NCI-H2227 (cell line): ENCODE measurements at regions not wholly inside any gene's neighbourhood (a gene's known extent, or its start where the extent isn't known, plus 50 kb on each side); places are given as distances from the start of the nearest gene placed in this dataset.

Experiments
- DNase-seq: peaks from one replicate; lab custom pipeline; 2025; ENCODE audit not compliant: unreplicated experiment; lab: John Stamatoyannopoulos, UW

- DNase-seq, result no peak
Measured at GRCh38 chr20:11624704-11625103, 293.0 kb upstream of the BTBD3 start.

GRCh38 chr20:11626551-11626950 is 291.1 kb upstream of the BTBD3 start:
- DNase-seq, result no peak

GRCh38 chr20:11642866-11643265 is 274.8 kb upstream of the BTBD3 start:
- no peak for DNase-seq

GRCh38 chr20:11646359-11646758 is 271.3 kb upstream of the BTBD3 start:
- DNase-seq, result no peak

GRCh38 chr20:11650566-11650965 is 267.1 kb upstream of the BTBD3 start:
- no peak for DNase-seq

- DNase-seq, result no peak
Measured at GRCh38 chr20:11651138-11651537, 266.6 kb upstream of the BTBD3 start.

GRCh38 chr20:11651647-11652046 is 266.0 kb upstream of the BTBD3 start:
- no peak for DNase-seq

- no peak for DNase-seq
Measured at GRCh38 chr20:11652128-11652527, 265.6 kb upstream of the BTBD3 start.

- no peak for DNase-seq
Measured at GRCh38 chr20:11654766-11655165, 262.9 kb upstream of the BTBD3 start.

GRCh38 chr20:11660673-11661072 is 257.0 kb upstream of the BTBD3 start:
- no peak for DNase-seq

- no peak for DNase-seq
Measured at GRCh38 chr20:11671015-11671511, 246.6 kb upstream of the BTBD3 start.

GRCh38 chr20:11672959-11673358 is 244.7 kb upstream of the BTBD3 start:
- DNase-seq, result no peak

GRCh38 chr20:11675920-11676629 is 241.6 kb upstream of the BTBD3 start:
- DNase-seq, result no peak

GRCh38 chr20:11676630-11677287 is 240.9 kb upstream of the BTBD3 start:
- DNase-seq, result no peak

- DNase-seq, result no peak
Measured at GRCh38 chr20:11677428-11677827, 240.3 kb upstream of the BTBD3 start.

GRCh38 chr20:11677836-11678235 is 239.9 kb upstream of the BTBD3 start:
- DNase-seq, result no peak

GRCh38 chr20:11682285-11682684 is 235.4 kb upstream of the BTBD3 start:
- no peak for DNase-seq

- no peak for DNase-seq
Measured at GRCh38 chr20:11686195-11686594, 231.5 kb upstream of the BTBD3 start.

- DNase-seq, result peak; percentile 79
Measured at GRCh38 chr20:11686820-11687543, 230.7 kb upstream of the BTBD3 start.

- DNase-seq, result peak; percentile 58
Measured at GRCh38 chr20:11687546-11688292, 230.0 kb upstream of the BTBD3 start.

- DNase-seq, result no peak
Measured at GRCh38 chr20:11689262-11689661, 228.4 kb upstream of the BTBD3 start.
